Liver (tissue), 3 donors: ENCODE measurements at regions not wholly inside any gene's neighbourhood (a gene's known extent, or its start where the extent isn't known, plus 50 kb on each side); places are given as distances from the start of the nearest gene placed in this dataset.

Source experiments
- CTCF ChIP-seq: fragments of 150-350 bp; IDR thresholded peaks from 2 replicates; pipeline ENCODE4 v1.5.1; 2017; ENCODE audit warnings: improper control_type of control experiment, low read depth, low read length; ENCODE audit not compliant: missing input control
- EGR1 ChIP-seq, 2 donors: IDR thresholded peaks; 2 replicates each; pipeline ENCODE4 v1.6.1; 2016 to 2018; ENCODE audit warnings: antibody characterized with exemption in 2 of 2, low read depth in 2 of 2
- FOXA1 ChIP-seq: IDR thresholded peaks from 2 replicates; pipeline ENCODE4 v1.6.1; 2016; ENCODE audit warnings: antibody characterized with exemption
- GABPA ChIP-seq, 2 donors: IDR thresholded peaks in 1 of 2; conservative IDR thresholded peaks in 1 of 2; 2 replicates each; pipeline ENCODE4 v1.6.1; 2016; ENCODE audit warnings: antibody characterized with exemption in 2 of 2, mild to moderate bottlenecking in 1 of 2, moderate library complexity in 1 of 2
- JUND ChIP-seq, 2 donors: IDR thresholded peaks; 2 replicates each; pipeline ENCODE4 v1.6.1; 2016; ENCODE audit warnings: antibody characterized with exemption in 2 of 2
- MAX ChIP-seq: IDR thresholded peaks from 2 replicates; pipeline ENCODE4 v1.6.1; 2016; ENCODE audit warnings: antibody characterized with exemption
- RAD21 ChIP-seq, 2 donors: IDR thresholded peaks; 2 replicates each; pipeline ENCODE4 v1.6.1; 2016; ENCODE audit warnings: antibody characterized with exemption in 2 of 2, mild to moderate bottlenecking in 2 of 2
- REST ChIP-seq: IDR thresholded peaks from 2 replicates; pipeline ENCODE4 v1.6.1; 2016; ENCODE audit warnings: antibody characterized with exemption, mild to moderate bottlenecking
- RXRA ChIP-seq, 2 donors: IDR thresholded peaks; 2 replicates each; pipeline ENCODE4 v1.6.1; 2017 to 2018; ENCODE audit warnings: antibody characterized with exemption in 2 of 2, mild to moderate bottlenecking in 1 of 2
- SP1 ChIP-seq: IDR thresholded peaks from 2 replicates; pipeline ENCODE4 v1.6.1; 2018; ENCODE audit warnings: antibody characterized with exemption, mild to moderate bottlenecking
- YY1 ChIP-seq: IDR thresholded peaks from 2 replicates; pipeline ENCODE4 v1.6.1; 2016; ENCODE audit warnings: antibody characterized with exemption, mild to moderate bottlenecking
- ZBTB33 ChIP-seq: IDR thresholded peaks from 2 replicates; pipeline ENCODE4 v1.6.1; 2016; ENCODE audit warnings: antibody characterized with exemption
- TF ChIP-seq, protein P1 (sequence below): IDR thresholded peaks from 2 replicates; pipeline ENCODE4 v1.6.1; 2016; ENCODE audit warnings: antibody characterized with exemption
- donor health status: healthy.
- donor health status: healthy.

DNA sequence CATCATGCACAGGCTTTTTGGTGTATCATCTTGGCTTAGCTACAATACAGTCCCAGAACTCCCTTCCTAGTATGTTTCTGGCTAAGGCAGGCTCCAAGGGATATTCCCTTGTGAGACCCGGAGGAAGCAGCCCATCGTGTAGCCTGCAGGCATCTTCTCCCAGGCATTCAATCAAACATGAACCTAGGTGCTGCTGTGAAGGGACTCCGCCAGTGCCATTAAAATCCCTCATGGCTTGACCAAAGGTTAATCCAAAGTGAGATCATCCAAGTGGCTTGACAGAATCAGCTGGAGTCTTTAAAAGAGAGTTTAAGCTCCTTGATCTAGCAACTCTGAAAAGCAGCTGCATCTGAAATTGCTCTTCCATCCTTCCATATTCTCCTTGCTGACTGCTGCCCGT is 333.9 kb downstream of the DIRAS2 start:
- TF ChIP-seq CTCF: no peak
- no peak for TF ChIP-seq ZBTB33
- no peak for TF ChIP-seq RAD21 (IDR thresholded peaks at IDR 0.05)
- no peak for TF ChIP-seq EGR1 (IDR thresholded peaks at IDR 0.05; ENCODE audit: low read depth in 2 of 2)
- TF ChIP-seq REST: no peak
- TF ChIP-seq SP1: no peak
- no peak for TF ChIP-seq FOXA1
- TF ChIP-seq JUND (IDR thresholded peaks at IDR 0.05): no peak
- no peak for TF ChIP-seq MAX
- TF ChIP-seq RXRA (IDR thresholded peaks at IDR 0.05): no peak
- TF ChIP-seq, protein P1, sequence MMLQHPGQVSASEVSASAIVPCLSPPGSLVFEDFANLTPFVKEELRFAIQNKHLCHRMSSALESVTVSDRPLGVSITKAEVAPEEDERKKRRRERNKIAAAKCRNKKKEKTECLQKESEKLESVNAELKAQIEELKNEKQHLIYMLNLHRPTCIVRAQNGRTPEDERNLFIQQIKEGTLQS: no peak
- TF ChIP-seq YY1: no peak
- TF ChIP-seq GABPA (IDR thresholded peaks at IDR 0.05 in 1 of 2, conservative IDR thresholded peaks at IDR 0.05 in 1 of 2): no peak
